IPS-18a (cell line): ENCODE measurements at regions not wholly inside any gene's neighbourhood (a gene's known extent, or its start where the extent isn't known, plus 50 kb on each side); places are given as distances from the start of the nearest gene placed in this dataset.
A peak's percentile ranks its signal among the peaks of the same experiment; 100 is the strongest.

Source experiments
- H3K27ac ChIP-seq: one replicate; pipeline ENCODE4 v1.5.1; 2013; ENCODE audit warnings: low read length
- H3K27me3 ChIP-seq: one replicate; pipeline ENCODE4 v1.6.1; 2013; ENCODE audit warnings: mild to moderate bottlenecking, low read length; ENCODE audit not compliant: control insufficient read depth, insufficient read depth
- H3K36me3 ChIP-seq: one replicate; pipeline ENCODE4 v1.6.1; 2013; ENCODE audit warnings: low read depth, low read length; ENCODE audit not compliant: control insufficient read depth
- H3K4me1 ChIP-seq: one replicate; pipeline ENCODE4 v1.6.1; 2013; ENCODE audit warnings: low read depth, low read length; ENCODE audit not compliant: control insufficient read depth
- H3K4me3 ChIP-seq: one replicate; pipeline ENCODE4 v1.5.1; 2013; ENCODE audit warnings: low read length
- H3K9ac ChIP-seq: one replicate; pipeline ENCODE4 v1.6.1; 2013; ENCODE audit warnings: mild to moderate bottlenecking, low read length, moderate library complexity
- H3K9me3 ChIP-seq: one replicate; pipeline ENCODE4 v1.6.1; 2013; ENCODE audit warnings: low read depth, low read length; ENCODE audit not compliant: control insufficient read depth

DNA sequence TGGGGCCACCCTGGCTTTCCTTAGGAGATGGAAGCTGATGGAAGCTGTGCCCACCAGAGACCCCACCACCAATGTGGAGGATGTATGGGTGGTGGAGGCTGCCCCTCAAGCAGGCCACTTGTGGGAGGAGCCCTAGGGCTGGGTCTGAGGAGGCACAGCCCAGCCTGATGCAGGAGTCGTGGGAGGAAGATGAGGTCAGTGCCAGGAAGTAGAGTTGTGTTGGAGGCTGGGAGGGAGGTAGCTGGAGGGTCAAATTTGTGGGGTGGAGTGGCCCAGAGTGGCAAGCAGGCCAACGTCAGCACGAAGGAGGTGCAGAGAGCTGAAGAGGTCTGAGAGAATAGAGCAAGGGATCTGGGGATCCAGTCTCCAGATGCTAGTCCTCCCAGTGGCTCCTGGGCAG lies 119.0 kb upstream of the USP24 start:
- H3K4me3 ChIP-seq, result no peak overlapping the region
- no peaks in the 10 kb centered on the region for H3K36me3 ChIP-seq
- H3K27me3 ChIP-seq, result no peaks in the 10 kb centered on the region
- H3K4me1 ChIP-seq, result no peaks in the 10 kb centered on the region
- no peaks in the 10 kb centered on the region for H3K9me3 ChIP-seq
- no peak overlapping the region for H3K9ac ChIP-seq
- H3K27ac ChIP-seq, result no peak overlapping the region

GRCh38 chr1:55333461-55333860 lies 118.3 kb upstream of the USP24 start:
- Histone ChIP-seq H3K36me3 (no peaks in the 10 kb centered on the region), H3K27me3 (no peaks in the 10 kb centered on the region)

GRCh38 chr1:55331351-55331750 lies 116.2 kb upstream of the USP24 start:
- H3K36me3 ChIP-seq, result no peaks in the 10 kb centered on the region
- H3K4me1 ChIP-seq, result peaks cover 4% of the 10 kb centered on the region
- H3K9ac ChIP-seq, result no peak overlapping the region
- no peaks in the 10 kb centered on the region for H3K27me3 ChIP-seq
- no peaks in the 10 kb centered on the region for H3K9me3 ChIP-seq
- no peak overlapping the region for H3K27ac ChIP-seq
- no peak overlapping the region for H3K4me3 ChIP-seq

More at GRCh38 chr1:55333461-55333860, 118.3 kb upstream of the USP24 start:
- H3K27ac ChIP-seq, result no peak overlapping the region
- H3K9me3 ChIP-seq, result no peaks in the 10 kb centered on the region
- H3K4me3 ChIP-seq, result no peak overlapping the region
- no peak overlapping the region for H3K9ac ChIP-seq
- H3K4me1 ChIP-seq, result peaks cover 4% of the 10 kb centered on the region

GRCh38 chr1:55329808-55330432 lies 114.8 kb upstream of the USP24 start:
- Histone ChIP-seq H3K9ac (no peak overlapping the region), H3K4me1 (peaks cover 4% of the 10 kb centered on the region), H3K27ac (no peak overlapping the region), H3K27me3 (no peaks in the 10 kb centered on the region), H3K9me3 (no peaks in the 10 kb centered on the region), H3K36me3 (no peaks in the 10 kb centered on the region), H3K4me3 (no peak overlapping the region)

GRCh38 chr1:55329091-55329490 lies 113.9 kb upstream of the USP24 start:
- peaks cover 6% of the 10 kb centered on the region for H3K4me1 ChIP-seq
- no peaks in the 10 kb centered on the region for H3K9me3 ChIP-seq
- H3K4me3 ChIP-seq, result no peak overlapping the region
- H3K27me3 ChIP-seq, result no peaks in the 10 kb centered on the region
- H3K36me3 ChIP-seq, result no peaks in the 10 kb centered on the region
- no peak overlapping the region for H3K27ac ChIP-seq
- no peak overlapping the region for H3K9ac ChIP-seq

DNA sequence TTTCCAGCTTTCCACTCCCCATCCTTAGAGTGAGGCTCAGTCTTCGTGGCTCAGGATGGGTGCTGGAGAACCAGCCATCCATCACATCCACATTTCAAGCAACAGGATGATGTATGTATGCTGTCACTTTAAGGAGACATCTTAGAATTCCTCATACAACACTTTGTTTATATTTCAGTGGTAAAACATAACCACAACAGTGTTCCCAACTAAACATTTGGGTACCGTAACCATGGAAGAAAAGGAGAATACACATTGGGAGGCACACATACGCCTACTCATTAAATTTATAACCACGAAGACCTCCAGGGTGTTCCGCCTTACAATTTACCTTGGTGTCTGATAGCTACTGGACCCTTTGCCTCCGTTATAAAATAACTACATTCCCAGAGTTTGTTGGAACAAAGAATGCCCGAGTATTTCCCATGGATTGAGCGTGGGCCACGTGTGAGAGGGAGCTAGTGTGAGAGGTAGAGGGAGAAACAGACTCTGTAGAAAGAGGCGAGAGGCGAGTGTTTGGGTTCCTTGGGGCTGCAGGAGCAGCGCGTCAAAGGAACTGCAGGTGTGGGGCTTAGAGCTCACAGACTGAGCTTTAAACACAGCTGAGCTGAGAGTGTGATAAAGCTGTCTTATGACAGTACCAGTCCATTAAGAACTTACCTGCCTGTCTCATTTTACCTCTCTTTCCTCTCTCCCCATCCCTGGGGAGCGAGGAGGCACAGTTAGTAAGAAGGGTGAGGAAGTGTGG lies 111.5 kb upstream of the USP24 start:
- Histone ChIP-seq H3K9ac (no peak overlapping the region), H3K27ac (no peak overlapping the region), H3K36me3 (no peaks in the 10 kb centered on the region), H3K9me3 (no peaks in the 10 kb centered on the region), H3K4me3 (no peak overlapping the region), H3K4me1 (peaks cover 20% of the 10 kb centered on the region), H3K27me3 (peaks cover 5% of the 10 kb centered on the region)

GRCh38 chr1:55323760-55324159 lies 108.6 kb upstream of the USP24 start:
- H3K4me3 ChIP-seq, result peak overlapping the region; percentile 18
- no peaks in the 10 kb centered on the region for H3K9me3 ChIP-seq
- peaks cover 16% of the 10 kb centered on the region for H3K4me1 ChIP-seq
- H3K27ac ChIP-seq, result no peak overlapping the region
- H3K36me3 ChIP-seq, result no peaks in the 10 kb centered on the region
- no peak overlapping the region for H3K9ac ChIP-seq
- peaks cover 5% of the 10 kb centered on the region for H3K27me3 ChIP-seq

- Histone ChIP-seq H3K9me3 (no peaks in the 10 kb centered on the region), H3K36me3 (no peaks in the 10 kb centered on the region), H3K27ac (no peak overlapping the region), H3K4me1 (peaks cover 16% of the 10 kb centered on the region), H3K9ac (no peak overlapping the region), H3K4me3 (no peak overlapping the region), H3K27me3 (peaks cover 5% of the 10 kb centered on the region)
These were observed 107.7 kb upstream of the USP24 start for GRCh38 chr1:55322842-55323241.

- H3K36me3 ChIP-seq, result no peaks in the 10 kb centered on the region
- H3K27me3 ChIP-seq, result peaks cover 5% of the 10 kb centered on the region
- peaks cover 16% of the 10 kb centered on the region for H3K4me1 ChIP-seq
- H3K27ac ChIP-seq, result no peak overlapping the region
- no peak overlapping the region for H3K9ac ChIP-seq
- H3K4me3 ChIP-seq, result no peak overlapping the region
- no peaks in the 10 kb centered on the region for H3K9me3 ChIP-seq
These were observed 106.8 kb upstream of the USP24 start for GRCh38 chr1:55321942-55322341.

DNA sequence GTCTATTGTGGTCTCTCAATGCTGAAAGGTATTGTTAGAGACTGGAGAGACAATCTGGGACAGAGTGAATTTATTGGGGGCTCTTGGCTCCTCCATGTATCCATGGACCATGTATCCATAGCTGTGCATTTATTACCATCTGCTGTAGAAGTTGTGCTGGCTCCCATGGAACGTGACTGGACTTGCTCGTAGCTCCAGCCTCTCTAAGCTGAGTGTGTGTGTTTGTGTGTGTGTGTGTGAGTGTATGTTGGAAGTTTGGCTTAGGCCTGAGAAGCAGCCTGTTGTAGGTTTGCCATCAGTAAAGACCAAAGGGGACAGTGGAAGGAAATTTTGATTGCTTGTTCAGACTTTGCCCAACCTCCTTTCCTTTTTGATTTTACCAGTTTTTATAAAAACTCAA lies 105.7 kb upstream of the USP24 start:
- Histone ChIP-seq H3K4me1 (peaks cover 16% of the 10 kb centered on the region), H3K27me3 (peaks cover 5% of the 10 kb centered on the region), H3K36me3 (no peaks in the 10 kb centered on the region), H3K9me3 (no peaks in the 10 kb centered on the region), H3K27ac (no peak overlapping the region), H3K9ac (no peak overlapping the region), H3K4me3 (no peak overlapping the region)

DNA sequence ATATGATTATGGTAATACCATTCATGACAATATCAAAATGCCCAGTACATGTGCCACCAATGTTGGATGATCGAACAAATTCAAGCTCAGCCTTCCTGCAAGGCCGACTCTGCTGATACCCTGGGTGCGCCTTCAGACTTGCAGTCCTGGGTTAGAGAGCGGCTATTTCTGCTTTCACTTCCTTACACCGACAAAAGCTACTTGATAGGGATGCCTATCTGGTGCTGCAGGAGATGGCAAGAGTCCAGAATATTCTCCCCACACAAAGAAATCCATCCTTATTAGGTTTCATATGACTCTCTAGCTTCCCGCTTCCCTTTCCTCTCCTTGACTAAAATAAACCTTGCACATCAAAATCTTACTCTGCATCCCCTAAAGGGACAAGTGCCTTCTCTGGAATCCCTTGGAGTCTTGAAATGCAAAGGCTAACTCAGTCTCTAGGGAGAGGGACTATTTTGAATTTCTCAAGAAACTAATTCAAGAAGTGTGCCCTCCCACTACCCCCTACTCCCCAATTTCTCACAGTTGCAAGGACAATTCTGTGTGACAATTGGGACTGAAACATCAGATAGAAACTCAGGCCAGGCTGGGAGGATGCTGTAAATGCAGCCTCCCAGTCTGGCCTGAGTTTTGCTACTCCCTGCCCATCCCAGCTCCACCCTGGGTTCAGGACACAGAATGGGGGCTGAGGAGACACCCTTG lies 103.1 kb upstream of the USP24 start:
- Histone ChIP-seq H3K27ac (no peak overlapping the region), H3K9me3 (no peaks in the 10 kb centered on the region), H3K9ac (no peak overlapping the region), H3K36me3 (no peaks in the 10 kb centered on the region), H3K27me3 (peaks cover 5% of the 10 kb centered on the region), H3K4me1 (peaks cover 5% of the 10 kb centered on the region), H3K4me3 (no peak overlapping the region)
